Right cardiac atrium (tissue), 5 donors: ENCODE measurements at regions not wholly inside any gene's neighbourhood (a gene's known extent, or its start where the extent isn't known, plus 50 kb on each side); places are given as distances from the start of the nearest gene placed in this dataset.
A peak's percentile ranks its signal among the peaks of the same experiment; 100 is the strongest.

ENCODE experiments used
- ATAC-seq, 2 donors: fragments of 200-7000 bp; cut with Tn5 transposase; one replicate each; pipeline versions ENCODE4 v1.8.0 to v1.9.1; 2020; ENCODE audit warnings: moderate library complexity in 2 of 2, mild to moderate bottlenecking in 1 of 2
- DNase-seq, 3 donors: peaks; one replicate each; pipeline ENCODE4 v3.0.0-alpha.2; 2020
- H3K27ac ChIP-seq: one replicate; pipeline ENCODE4 v1.5.1; 2013; ENCODE audit warnings: mild to moderate bottlenecking, low read length, control low read depth, moderate library complexity
- H3K27me3 ChIP-seq: one replicate; pipeline ENCODE4 v1.6.1; 2013; ENCODE audit not compliant: control insufficient read depth, insufficient read depth
- H3K4me1 ChIP-seq: one replicate; pipeline ENCODE4 v1.6.1; 2013; ENCODE audit warnings: low read length; ENCODE audit not compliant: control insufficient read depth, insufficient read depth
- H3K4me3 ChIP-seq: one replicate; pipeline ENCODE4 v1.5.1; 2013; ENCODE audit warnings: low read length, control low read depth
- H3K9me3 ChIP-seq: one replicate; pipeline ENCODE4 v1.6.1; 2013; ENCODE audit warnings: low read length; ENCODE audit not compliant: control insufficient read depth
- WGBS: extraction: QIAGEN DNeasy Blood & Tissue Kit; methylation state at CpG from one replicate; pipeline ENCODE4 v1.1.7; 2013; 5-methylcytosine and 5-hydroxymethylcytosine counted together
- intact Hi-C, 4 donors: fragments of 100-400 bp; cut with DNase I; formaldehyde crosslinking; loops; one replicate each; pipeline versions ENCODE4 v1.11.0 to v1.14.0; 2022 to 2023
- donor health status: healthy with polysubstance abuse.
- donor health status: DM: no; HTN: yes; CAD: no.
- donor health status: DM: no; HTN: no; CAD: no.
- donor health status: DM: no; HTN: yes; CAD: no; lungs with severe emphysema.
- donor health status: DM: yes; HTN: yes; CAD: no.

GRCh38 chr4:104866809-104867208 is 279.9 kb upstream of the TET2 start:
- Histone ChIP-seq H3K27ac (no peak overlapping the region), H3K4me1 (no peaks in the 10 kb centered on the region), H3K27me3 (no peaks in the 10 kb centered on the region), H3K4me3 (no peak overlapping the region), H3K9me3 (no peaks in the 10 kb centered on the region)
- no peak for ATAC-seq
- no peak for DNase-seq
- WGBS, result 83% methylated on average over 4 of the region's 4 CpGs
- intact Hi-C loops, result loop anchor here in 2 of 4 donors (10.0 kb wide), 2 partner anchors 802 to 812 kb away; no protein-coding TSS in a partner anchor

GRCh38 chr4:104868533-104868932 is 278.1 kb upstream of the TET2 start:
- H3K4me1 ChIP-seq, result no peaks in the 10 kb centered on the region
- no peak for ATAC-seq
- intact Hi-C loops, result loop anchor here in 2 of 4 donors (10.0 kb wide), 2 partner anchors 804 to 814 kb away; no protein-coding TSS in a partner anchor
- no peaks in the 10 kb centered on the region for H3K9me3 ChIP-seq
- no peaks in the 10 kb centered on the region for H3K27me3 ChIP-seq
- no peak for DNase-seq
- H3K27ac ChIP-seq, result no peak overlapping the region
- H3K4me3 ChIP-seq, result no peak overlapping the region

- Histone ChIP-seq H3K4me1 (no peaks in the 10 kb centered on the region), H3K27me3 (no peaks in the 10 kb centered on the region), H3K9me3 (no peaks in the 10 kb centered on the region), H3K4me3 (no peak overlapping the region), H3K27ac (no peak overlapping the region)
- intact Hi-C loops, result loop anchor here in 2 of 4 donors (10.0 kb wide), 2 partner anchors 804 to 814 kb away; no protein-coding TSS in a partner anchor
- no peak for DNase-seq
- WGBS, result 87% methylated on average over 2 of the region's 2 CpGs
- ATAC-seq, result no peak
Observed at GRCh38 chr4:104868958-104869357, 277.7 kb upstream of the TET2 start.

GRCh38 chr4:104869831-104870230 is 276.8 kb upstream of the TET2 start:
- ATAC-seq (no peak), DNase-seq (no peak)
- Histone ChIP-seq H3K4me1 (no peaks in the 10 kb centered on the region), H3K4me3 (no peak overlapping the region), H3K9me3 (no peaks in the 10 kb centered on the region), H3K27me3 (no peaks in the 10 kb centered on the region), H3K27ac (no peak overlapping the region)
- intact Hi-C loops, result loop anchor here in 2 of 4 donors (10.0 kb wide), 2 partner anchors 805 to 815 kb away; no protein-coding TSS in a partner anchor
- 87% methylated on average over 1 of the region's 1 CpG for WGBS

- Histone ChIP-seq H3K4me1 (no peaks in the 10 kb centered on the region), H3K9me3 (no peaks in the 10 kb centered on the region), H3K27me3 (no peaks in the 10 kb centered on the region), H3K4me3 (no peak overlapping the region), H3K27ac (no peak overlapping the region)
- no peak for DNase-seq
- intact Hi-C loops, result no loop called here
- 59% methylated on average over 2 of the region's 2 CpGs for WGBS
- no peak for ATAC-seq
Observed at GRCh38 chr4:104870495-104871233, 276.0 kb upstream of the TET2 start.

- intact Hi-C loops, result no loop called here
- no peak for ATAC-seq
- Histone ChIP-seq H3K27ac (no peak overlapping the region), H3K9me3 (no peaks in the 10 kb centered on the region), H3K4me3 (no peak overlapping the region), H3K4me1 (no peaks in the 10 kb centered on the region), H3K27me3 (no peaks in the 10 kb centered on the region)
- no peak for DNase-seq
Observed at GRCh38 chr4:104878936-104879335, 267.7 kb upstream of the TET2 start.

- intact Hi-C loops, result no loop called here
- Histone ChIP-seq H3K4me1 (no peaks in the 10 kb centered on the region), H3K4me3 (no peak overlapping the region), H3K27ac (no peak overlapping the region), H3K9me3 (no peaks in the 10 kb centered on the region), H3K27me3 (no peaks in the 10 kb centered on the region)
- ATAC-seq, result no peak
- 51% methylated on average over 4 of the region's 4 CpGs for WGBS
- no peak for DNase-seq
Observed at GRCh38 chr4:104879367-104879766, 267.3 kb upstream of the TET2 start.

GRCh38 chr4:104879854-104880253 is 266.8 kb upstream of the TET2 start:
- H3K9me3 ChIP-seq, result no peaks in the 10 kb centered on the region
- H3K4me1 ChIP-seq, result no peaks in the 10 kb centered on the region
- DNase-seq, result no peak
- whole genome bisulfite sequencing, result 97% methylated on average over 2 of the region's 2 CpGs
- no peak overlapping the region for H3K27ac ChIP-seq
- H3K27me3 ChIP-seq, result no peaks in the 10 kb centered on the region
- H3K4me3 ChIP-seq, result no peak overlapping the region
- intact Hi-C loops, result no loop called here
- ATAC-seq, result no peak

GRCh38 chr4:104881136-104881886 is 265.4 kb upstream of the TET2 start:
- 63% methylated on average over 1 of the region's 1 CpG for WGBS
- H3K4me3 ChIP-seq, result no peak overlapping the region
- intact Hi-C loops, result no loop called here
- H3K27ac ChIP-seq, result no peak overlapping the region
- no peaks in the 10 kb centered on the region for H3K9me3 ChIP-seq
- ATAC-seq, result no peak
- H3K4me1 ChIP-seq, result no peaks in the 10 kb centered on the region
- no peaks in the 10 kb centered on the region for H3K27me3 ChIP-seq
- peak in 1 of 3 donors; percentile 16 for DNase-seq

GRCh38 chr4:104890598-104891275 is 255.9 kb upstream of the TET2 start:
- no peaks in the 10 kb centered on the region for H3K27me3 ChIP-seq
- 51% methylated on average over 2 of the region's 2 CpGs for WGBS
- no peaks in the 10 kb centered on the region for H3K9me3 ChIP-seq
- H3K27ac ChIP-seq, result no peak overlapping the region
- intact Hi-C loops, result no loop called here
- no peak overlapping the region for H3K4me3 ChIP-seq
- DNase-seq, result no peak
- no peaks in the 10 kb centered on the region for H3K4me1 ChIP-seq
- ATAC-seq, result no peak
